ENCODE measurements at regions not wholly inside any gene's neighbourhood (a gene's known extent, or its start where the extent isn't known, plus 50 kb on each side); places are given as distances from the start of the nearest gene placed in this dataset.

- no peaks in the 10 kb centered on the region for H3K27me3 ChIP-seq (ENCODE audit: control insufficient read depth, low read length)
- H3K79me2 ChIP-seq (ENCODE audit: control insufficient read depth, low read length): no peaks in the 10 kb centered on the region
- no peak for TF ChIP-seq CTCF (IDR thresholded peaks at IDR 0.05; ENCODE audit: low read depth, low read length, poor library complexity, severe bottlenecking)
- TF ChIP-seq EZH2phosphoT487 (IDR thresholded peaks at IDR 0.05; ENCODE audit: borderline replicate concordance, low read length): no peak
- no peaks in the 10 kb centered on the region for H3K9me2 ChIP-seq (replicated peaks; ENCODE audit: control insufficient read depth, low read length)
- peaks cover 8% of the 10 kb centered on the region for H3K4me1 ChIP-seq (ENCODE audit: control insufficient read depth, low read length)
- no peaks in the 10 kb centered on the region for H3K36me3 ChIP-seq (ENCODE audit: control insufficient read depth, low read length)
- H3F3A ChIP-seq (ENCODE audit: control insufficient read depth, insufficient read depth): no peaks in the 10 kb centered on the region; the same call in 1 of the 2 replicates
- no peaks in the 10 kb centered on the region for H4K20me1 ChIP-seq (ENCODE audit: control insufficient read depth, insufficient read depth, low read depth, low read length)
- H3K27ac ChIP-seq (ENCODE audit: low read depth, low read length): no peak overlapping the region
- no peak overlapping the region for H3K4me3 ChIP-seq (ENCODE audit: low read length)
- no peak overlapping the region for H3K4me2 ChIP-seq (ENCODE audit: low read length)
- no peaks in the 10 kb centered on the region for H3K9me3 ChIP-seq (ENCODE audit: control insufficient read depth, insufficient read depth, low read length)
These were observed 344.9 kb upstream of the RUNX1 start for GRCh38 chr21:35394049-35394448.

- no peak overlapping the region for H3K4me2 ChIP-seq (ENCODE audit: low read length)
- no peaks in the 10 kb centered on the region for H3K9me3 ChIP-seq (ENCODE audit: control insufficient read depth, insufficient read depth, low read length)
- no peaks in the 10 kb centered on the region; the same call in 1 of the 2 replicates for H3K4me1 ChIP-seq (ENCODE audit: control insufficient read depth, low read length)
- H3K36me3 ChIP-seq (ENCODE audit: control insufficient read depth, low read length): no peaks in the 10 kb centered on the region
- TF ChIP-seq CTCF (IDR thresholded peaks at IDR 0.05; ENCODE audit: low read depth, low read length, poor library complexity, severe bottlenecking) (no peak), EZH2phosphoT487 (IDR thresholded peaks at IDR 0.05; ENCODE audit: borderline replicate concordance, low read length) (no peak)
- H4K20me1 ChIP-seq (ENCODE audit: control insufficient read depth, insufficient read depth, low read depth, low read length): no peaks in the 10 kb centered on the region
- no peaks in the 10 kb centered on the region for H3K79me2 ChIP-seq (ENCODE audit: control insufficient read depth, low read length)
- no peaks in the 10 kb centered on the region for H3K9me2 ChIP-seq (replicated peaks; ENCODE audit: control insufficient read depth, low read length)
- no peaks in the 10 kb centered on the region for H3K27me3 ChIP-seq (ENCODE audit: control insufficient read depth, low read length)
- H3F3A ChIP-seq (ENCODE audit: control insufficient read depth, insufficient read depth): no peaks in the 10 kb centered on the region
- H3K4me3 ChIP-seq (ENCODE audit: low read length): no peak overlapping the region
- no peak overlapping the region for H3K27ac ChIP-seq (ENCODE audit: low read depth, low read length)
These were observed 341.1 kb upstream of the RUNX1 start for GRCh38 chr21:35390013-35390776.

GRCh38 chr21:35386491-35387079 lies 337.5 kb upstream of the RUNX1 start:
- Histone ChIP-seq H3K9me2 (replicated peaks; ENCODE audit: control insufficient read depth, low read length) (no peaks in the 10 kb centered on the region), H3K4me2 (ENCODE audit: low read length) (no peak overlapping the region), H4K20me1 (ENCODE audit: control insufficient read depth, insufficient read depth, low read depth, low read length) (no peaks in the 10 kb centered on the region), H3K27me3 (ENCODE audit: control insufficient read depth, low read length) (no peaks in the 10 kb centered on the region), H3K79me2 (ENCODE audit: control insufficient read depth, low read length) (no peaks in the 10 kb centered on the region), H3K27ac (ENCODE audit: low read depth, low read length) (no peak overlapping the region), H3K9me3 (ENCODE audit: control insufficient read depth, insufficient read depth, low read length) (no peaks in the 10 kb centered on the region), H3F3A (ENCODE audit: control insufficient read depth, insufficient read depth) (no peaks in the 10 kb centered on the region), H3K4me3 (ENCODE audit: low read length) (no peak overlapping the region), H3K36me3 (ENCODE audit: control insufficient read depth, low read length) (no peaks in the 10 kb centered on the region), H3K4me1 (ENCODE audit: control insufficient read depth, low read length) (no peaks in the 10 kb centered on the region; the same call in 1 of the 2 replicates)
- TF ChIP-seq EZH2phosphoT487 (IDR thresholded peaks at IDR 0.05; ENCODE audit: borderline replicate concordance, low read length) (no peak), CTCF (IDR thresholded peaks at IDR 0.05; ENCODE audit: low read depth, low read length, poor library complexity, severe bottlenecking) (no peak)

Measured in DOHH2 (cell line).